Natural killer cell (primary cell): ENCODE measurements at regions not wholly inside any gene's neighbourhood (a gene's known extent, or its start where the extent isn't known, plus 50 kb on each side); places are given as distances from the start of the nearest gene placed in this dataset.
A peak's percentile ranks its signal among the peaks of the same experiment; 100 is the strongest.
"Not testable (repeated sequence)": the region's sequence is repeated elsewhere in the genome, so short reads cannot be mapped to it uniquely, and the experiment has no call there.

Source experiments
- ATAC-seq, 3 donors: fragments of 150-1000 bp in 2 of 3; fragments of 200-7000 bp in 1 of 3; cut with Tn5 transposase; 1 replicate in 1 of 3; 2 replicates in 2 of 3; pipeline ENCODE4 v1.10.0; 2021; ENCODE audit warnings: mild to moderate bottlenecking in 2 of 3, moderate library complexity in 2 of 3
- DNase-seq, 2 donors: peaks; one replicate each; pipeline versions ENCODE4 v3.0.0 to v3.0.0-alpha.2; 2013 to 2021; ENCODE audit warnings: mixed read lengths in 1 of 2
- H3K27ac ChIP-seq: one replicate; pipeline ENCODE4 v1.5.1; 2013; ENCODE audit warnings: mild to moderate bottlenecking, low read length
- H3K27me3 ChIP-seq: one replicate; pipeline ENCODE4 v1.6.1; 2013; ENCODE audit warnings: low read length; ENCODE audit not compliant: control insufficient read depth, insufficient read depth
- H3K36me3 ChIP-seq: one replicate; pipeline ENCODE4 v1.6.1; 2013; ENCODE audit warnings: low read length; ENCODE audit not compliant: control insufficient read depth, insufficient read depth
- H3K4me1 ChIP-seq: one replicate; pipeline ENCODE4 v1.6.1; 2013; ENCODE audit warnings: low read length; ENCODE audit not compliant: control insufficient read depth, insufficient read depth
- H3K4me3 ChIP-seq: one replicate; pipeline ENCODE4 v1.5.1; 2013; ENCODE audit warnings: low read length
- H3K9me3 ChIP-seq: one replicate; pipeline ENCODE4 v1.6.1; 2013; ENCODE audit warnings: low read length; ENCODE audit not compliant: control insufficient read depth, insufficient read depth
- H3K27ac Mint-ChIP-seq, 2 donors: one replicate each; pipeline ENCODE4 v1.8.0; 2022; ENCODE audit warnings: mild to moderate bottlenecking in 2 of 2, mixed read lengths in 2 of 2, moderate library complexity in 1 of 2
- H3K27me3 Mint-ChIP-seq, 2 donors: one replicate each; pipeline ENCODE4 v1.8.0; 2022; ENCODE audit warnings: low read depth in 2 of 2, mixed read lengths in 2 of 2
- H3K36me3 Mint-ChIP-seq: one replicate; pipeline ENCODE4 v1.8.0; 2022; ENCODE audit warnings: mixed read lengths
- H3K4me1 Mint-ChIP-seq, 2 donors: one replicate each; pipeline ENCODE4 v1.8.0; 2022; ENCODE audit warnings: mixed read lengths in 2 of 2
- H3K4me3 Mint-ChIP-seq: one replicate; pipeline ENCODE4 v1.8.0; 2022; ENCODE audit warnings: mild to moderate bottlenecking, moderate library complexity, mixed read lengths
- H3K9me3 Mint-ChIP-seq, 2 donors: one replicate each; pipeline ENCODE4 v1.8.0; 2022; ENCODE audit warnings: mixed read lengths in 2 of 2
- WGBS: methylation state at CpG from one replicate; pipeline ENCODE4 v1.1.7; 2013; ENCODE audit warnings: missing lambda C conversion rate; ENCODE audit not compliant: insufficient coverage; 5-methylcytosine and 5-hydroxymethylcytosine counted together
- intact Hi-C: fragments of 100-400 bp; cut with micrococcal nuclease; formaldehyde crosslinking; loops from one replicate; pipeline ENCODE4 v1.14.2; 2022
- TF ChIP-seq, protein P1 (sequence below): fragments of 200-600 bp; IDR thresholded peaks from one replicate; pipeline ENCODE4 v1.8.0; 2022; ENCODE audit warnings: antibody characterized with exemption

GRCh38 chr11:72521664-72522063 lies 87.3 kb upstream of the CLPB start:
- no peaks in the 10 kb centered on the region for H3K36me3 ChIP-seq
- H3K4me1 Mint-ChIP-seq, result peaks cover 53 to 69% of the 10 kb centered on the region in 2 donors
- H3K4me3 Mint-ChIP-seq, result peak overlapping the region; percentile 35
- H3K27ac ChIP-seq, result no peak overlapping the region
- H3K9me3 ChIP-seq, result no peaks in the 10 kb centered on the region
- H3K9me3 Mint-ChIP-seq, result no peaks in the 10 kb centered on the region
- no peak for DNase-seq
- peaks cover 34% of the 10 kb centered on the region for H3K4me1 ChIP-seq
- intact Hi-C loops, result no loop called here
- H3K27ac Mint-ChIP-seq, result peak overlapping the region in 1 of 2 donors; percentile 27
- no peak for ATAC-seq
- 94% methylated on average over 1 of the region's 1 CpG for WGBS
- peaks cover 0 to 3% of the 10 kb centered on the region in 2 donors for H3K27me3 Mint-ChIP-seq
- H3K36me3 Mint-ChIP-seq, result no peaks in the 10 kb centered on the region
- H3K4me3 ChIP-seq, result no peak overlapping the region
- TF ChIP-seq, protein P1, sequence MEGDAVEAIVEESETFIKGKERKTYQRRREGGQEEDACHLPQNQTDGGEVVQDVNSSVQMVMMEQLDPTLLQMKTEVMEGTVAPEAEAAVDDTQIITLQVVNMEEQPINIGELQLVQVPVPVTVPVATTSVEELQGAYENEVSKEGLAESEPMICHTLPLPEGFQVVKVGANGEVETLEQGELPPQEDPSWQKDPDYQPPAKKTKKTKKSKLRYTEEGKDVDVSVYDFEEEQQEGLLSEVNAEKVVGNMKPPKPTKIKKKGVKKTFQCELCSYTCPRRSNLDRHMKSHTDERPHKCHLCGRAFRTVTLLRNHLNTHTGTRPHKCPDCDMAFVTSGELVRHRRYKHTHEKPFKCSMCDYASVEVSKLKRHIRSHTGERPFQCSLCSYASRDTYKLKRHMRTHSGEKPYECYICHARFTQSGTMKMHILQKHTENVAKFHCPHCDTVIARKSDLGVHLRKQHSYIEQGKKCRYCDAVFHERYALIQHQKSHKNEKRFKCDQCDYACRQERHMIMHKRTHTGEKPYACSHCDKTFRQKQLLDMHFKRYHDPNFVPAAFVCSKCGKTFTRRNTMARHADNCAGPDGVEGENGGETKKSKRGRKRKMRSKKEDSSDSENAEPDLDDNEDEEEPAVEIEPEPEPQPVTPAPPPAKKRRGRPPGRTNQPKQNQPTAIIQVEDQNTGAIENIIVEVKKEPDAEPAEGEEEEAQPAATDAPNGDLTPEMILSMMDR, result no peak
- H3K27me3 ChIP-seq, result no peaks in the 10 kb centered on the region

DNA sequence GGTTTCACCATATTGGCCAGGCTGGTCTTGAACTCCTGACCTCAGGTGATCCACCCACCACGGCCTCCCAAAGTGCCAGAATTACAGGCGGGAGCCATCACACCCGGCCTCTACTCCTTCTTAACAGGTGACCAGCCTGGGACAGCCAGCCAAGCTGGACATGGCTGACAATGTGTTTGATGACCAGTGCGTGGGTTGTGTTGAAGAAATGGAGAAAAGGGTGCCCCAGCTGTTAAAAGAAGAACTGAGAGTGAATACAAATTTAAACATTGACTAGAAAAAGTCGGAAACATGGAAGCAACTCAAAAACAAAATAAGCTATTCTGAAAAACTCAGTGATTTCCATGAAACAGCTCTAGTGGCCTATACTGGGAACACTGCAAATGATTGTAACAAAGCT lies 86.5 kb upstream of the CLPB start:
- Mint-ChIP-seq H3K4me3 (peak overlapping the region; percentile 55), H3K4me1 (peaks cover 53 to 64% of the 10 kb centered on the region in 2 donors), H3K9me3 (no peaks in the 10 kb centered on the region), H3K36me3 (no peaks in the 10 kb centered on the region), H3K27me3 (peaks cover 0 to 3% of the 10 kb centered on the region in 2 donors), H3K27ac (peak overlapping the region; percentile 81 to 85)
- H3K4me3 ChIP-seq, result no peak overlapping the region
- TF ChIP-seq, protein P1, result no peak
- no peaks in the 10 kb centered on the region for H3K9me3 ChIP-seq
- peaks cover 34% of the 10 kb centered on the region for H3K4me1 ChIP-seq
- no peaks in the 10 kb centered on the region for H3K36me3 ChIP-seq
- no peak for ATAC-seq
- H3K27ac ChIP-seq, result no peak overlapping the region
- intact Hi-C loops, result no loop called here
- no peaks in the 10 kb centered on the region for H3K27me3 ChIP-seq
- no peak for DNase-seq
- WGBS, result 87% methylated on average over 5 of the region's 5 CpGs

DNA sequence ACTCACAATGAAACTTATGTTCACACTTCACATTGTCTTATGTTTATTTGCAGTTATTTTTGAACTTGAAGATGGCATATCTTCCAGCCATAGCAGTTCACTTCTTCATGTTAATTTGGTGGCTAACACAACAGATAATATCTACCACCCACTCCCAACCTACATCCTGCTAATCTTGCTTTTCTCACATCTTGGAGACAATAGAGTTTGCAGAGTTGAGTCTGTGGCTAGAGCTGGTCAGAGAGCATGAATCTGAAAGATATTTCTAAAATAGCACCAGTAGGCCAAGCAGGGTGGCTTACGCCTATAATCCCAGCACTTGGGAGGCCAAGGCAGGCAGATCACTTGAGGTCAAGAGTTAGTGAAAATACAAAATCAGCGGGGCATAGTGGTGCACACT lies 85.6 kb upstream of the CLPB start:
- H3K4me3 Mint-ChIP-seq, result peak overlapping the region; percentile 86
- peak; percentile 23 to 65 for DNase-seq
- H3K27ac Mint-ChIP-seq, result peak overlapping the region; percentile 81 to 85
- not testable (repeated sequence) for H3K9me3 ChIP-seq, H3K4me3 ChIP-seq, H3K27me3 Mint-ChIP-seq, H3K36me3 ChIP-seq, H3K9me3 Mint-ChIP-seq, H3K36me3 Mint-ChIP-seq, H3K27me3 ChIP-seq
- Histone ChIP-seq H3K27ac (peak overlapping the region; percentile 62), H3K4me1 (peaks cover 34% of the 10 kb centered on the region)
- intact Hi-C loops, result loop anchor here (2.0 kb wide), 1 partner anchor 51 kb away; no protein-coding TSS in a partner anchor
- H3K4me1 Mint-ChIP-seq, result peaks cover 53 to 57% of the 10 kb centered on the region in 2 donors
- WGBS, result 22% methylated on average over 2 of the region's 2 CpGs
- ATAC-seq, result peak; percentile 83 to 96 (median 91)

- TF ChIP-seq, protein P1, result no peak
- Mint-ChIP-seq H3K27ac (peak overlapping the region; percentile 81 to 85), H3K9me3 (no peaks in the 10 kb centered on the region), H3K27me3 (peaks cover 0 to 3% of the 10 kb centered on the region in 2 donors), H3K4me3 (peak overlapping the region; percentile 86), H3K36me3 (no peaks in the 10 kb centered on the region), H3K4me1 (peaks cover 49 to 56% of the 10 kb centered on the region in 2 donors)
- 22% methylated on average over 7 of the region's 8 CpGs for WGBS
- Histone ChIP-seq H3K4me3 (peak overlapping the region; percentile 33), H3K27me3 (no peaks in the 10 kb centered on the region), H3K36me3 (no peaks in the 10 kb centered on the region), H3K9me3 (no peaks in the 10 kb centered on the region), H3K27ac (peak overlapping the region; percentile 62), H3K4me1 (peaks cover 34% of the 10 kb centered on the region)
- intact Hi-C loops, result loop anchor here (2.0 kb wide), 1 partner anchor 51 kb away; no protein-coding TSS in a partner anchor
- peak; percentile 32 to 50 (median 49) for ATAC-seq
- peak in 1 of 2 donors; percentile 46 for DNase-seq
Measured at GRCh38 chr11:72519220-72519881, 85.0 kb upstream of the CLPB start.
